ENCODE measurements at regions not wholly inside any gene's neighbourhood (a gene's known extent, or its start where the extent isn't known, plus 50 kb on each side); places are given as distances from the start of the nearest gene placed in this dataset.

GRCh38 chrX:13142891-13143290, 98.5 kb upstream of the FAM9C start:
- POLR2A ChIA-PET: no interaction called here
- DNase-seq (ENCODE audit: extremely low spot score): no peak
- no peak for TF ChIP-seq TARDBP (IDR thresholded peaks at IDR 0.05)
- TF ChIP-seq SUZ12 (IDR thresholded peaks at IDR 0.05): no peak
- TF ChIP-seq CTBP1 (IDR thresholded peaks at IDR 0.05; ENCODE audit: borderline replicate concordance): no peak
- no peak for TF ChIP-seq SP1 (IDR thresholded peaks at IDR 0.05)
- no peak for TF ChIP-seq FOXK2 (IDR thresholded peaks at IDR 0.05)
- TF ChIP-seq ELF4 (IDR thresholded peaks at IDR 0.05): no peak
- TF ChIP-seq, protein P1, sequence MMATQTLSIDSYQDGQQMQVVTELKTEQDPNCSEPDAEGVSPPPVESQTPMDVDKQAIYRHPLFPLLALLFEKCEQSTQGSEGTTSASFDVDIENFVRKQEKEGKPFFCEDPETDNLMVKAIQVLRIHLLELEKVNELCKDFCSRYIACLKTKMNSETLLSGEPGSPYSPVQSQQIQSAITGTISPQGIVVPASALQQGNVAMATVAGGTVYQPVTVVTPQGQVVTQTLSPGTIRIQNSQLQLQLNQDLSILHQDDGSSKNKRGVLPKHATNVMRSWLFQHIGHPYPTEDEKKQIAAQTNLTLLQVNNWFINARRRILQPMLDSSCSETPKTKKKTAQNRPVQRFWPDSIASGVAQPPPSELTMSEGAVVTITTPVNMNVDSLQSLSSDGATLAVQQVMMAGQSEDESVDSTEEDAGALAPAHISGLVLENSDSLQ (IDR thresholded peaks at IDR 0.05): no peak
- TF ChIP-seq LEF1 (IDR thresholded peaks at IDR 0.05; ENCODE audit: borderline replicate concordance): no peak
- TF ChIP-seq BHLHE40 (IDR thresholded peaks at IDR 0.05; ENCODE audit: borderline replicate concordance): no peak
- no peak for TF ChIP-seq L3MBTL2 (conservative IDR thresholded peaks at IDR 0.05)
- TF ChIP-seq HDGF (IDR thresholded peaks at IDR 0.05; ENCODE audit: borderline replicate concordance): no peak
- TF ChIP-seq ZNF384 (IDR thresholded peaks at IDR 0.05): no peak
- CTCF ChIA-PET: no interaction called here

DNA sequence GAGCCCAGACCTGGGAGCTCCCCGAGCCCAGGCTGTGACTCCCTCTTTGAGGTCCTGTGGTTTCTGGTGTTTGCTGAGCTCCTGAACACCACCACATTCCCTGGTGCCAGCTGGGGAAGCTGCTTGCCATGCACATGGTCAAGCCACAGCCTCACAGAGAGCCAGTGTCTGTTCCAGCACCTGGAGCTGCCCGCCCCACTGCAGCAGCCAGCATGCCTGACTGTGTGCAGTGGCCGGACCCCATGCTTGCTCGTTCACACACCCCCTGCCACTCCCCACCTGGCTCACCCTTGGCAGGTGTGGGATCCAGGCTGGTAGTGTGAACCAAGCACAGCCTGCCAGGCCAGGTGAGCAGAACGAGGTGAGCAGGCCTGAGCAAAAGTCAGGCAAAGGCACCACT, 95.6 kb upstream of the FAM9C start:
- ChIA-PET CTCF (no interaction called here), POLR2A (no interaction called here)
- DNase-seq (ENCODE audit: extremely low spot score): no peak
- no peak for TF ChIP-seq ELF4 (IDR thresholded peaks at IDR 0.05)
- no peak for TF ChIP-seq BHLHE40 (IDR thresholded peaks at IDR 0.05; ENCODE audit: borderline replicate concordance)
- no peak for TF ChIP-seq FOXA1 (IDR thresholded peaks at IDR 0.05)
- no peak for TF ChIP-seq FOXK2 (IDR thresholded peaks at IDR 0.05)
- TF ChIP-seq ARNT (IDR thresholded peaks at IDR 0.05): no peak
- TF ChIP-seq SUZ12 (IDR thresholded peaks at IDR 0.05): no peak

GRCh38 chrX:13131396-13132137, 87.1 kb upstream of the FAM9C start:
- no peak for TF ChIP-seq SUZ12 (IDR thresholded peaks at IDR 0.05)
- TF ChIP-seq CTBP1 (IDR thresholded peaks at IDR 0.05; ENCODE audit: borderline replicate concordance): no peak
- no peak for TF ChIP-seq FOXA1 (IDR thresholded peaks at IDR 0.05)
- TF ChIP-seq, protein P1 (IDR thresholded peaks at IDR 0.05): no peak
- no peak for TF ChIP-seq ELF4 (IDR thresholded peaks at IDR 0.05)
- TF ChIP-seq BHLHE40 (IDR thresholded peaks at IDR 0.05; ENCODE audit: borderline replicate concordance): no peak
- no peak for TF ChIP-seq SP1 (IDR thresholded peaks at IDR 0.05)
- no peak for TF ChIP-seq FOXM1 (IDR thresholded peaks at IDR 0.05; ENCODE audit: borderline replicate concordance)
- no peak for TF ChIP-seq TARDBP (IDR thresholded peaks at IDR 0.05)
- no peak for TF ChIP-seq NFRKB (IDR thresholded peaks at IDR 0.05)
- no peak for DNase-seq (ENCODE audit: extremely low spot score)
- CTCF ChIA-PET: no interaction called here
- POLR2A ChIA-PET: no interaction called here

- no peak for DNase-seq (ENCODE audit: extremely low spot score)
- TF ChIP-seq CTBP1 (IDR thresholded peaks at IDR 0.05; ENCODE audit: borderline replicate concordance): no peak
- POLR2A ChIA-PET: no interaction called here
- CTCF ChIA-PET: no interaction called here
These were observed 86.4 kb upstream of the FAM9C start for GRCh38 chrX:13130816-13131215.

- no peak for DNase-seq (ENCODE audit: extremely low spot score)
- POLR2A ChIA-PET: no interaction called here
- CTCF ChIA-PET: no interaction called here
- no peak for TF ChIP-seq BHLHE40 (IDR thresholded peaks at IDR 0.05; ENCODE audit: borderline replicate concordance)
- no peak for TF ChIP-seq LEF1 (IDR thresholded peaks at IDR 0.05; ENCODE audit: borderline replicate concordance)
- no peak for TF ChIP-seq ZNF384 (IDR thresholded peaks at IDR 0.05)
- no peak for TF ChIP-seq FOXA1 (IDR thresholded peaks at IDR 0.05)
- no peak for TF ChIP-seq ELF4 (IDR thresholded peaks at IDR 0.05)
- TF ChIP-seq FOXK2 (IDR thresholded peaks at IDR 0.05): no peak
- TF ChIP-seq SUZ12 (IDR thresholded peaks at IDR 0.05): no peak
- no peak for TF ChIP-seq SP1 (IDR thresholded peaks at IDR 0.05)
- TF ChIP-seq HDGF (IDR thresholded peaks at IDR 0.05; ENCODE audit: borderline replicate concordance): no peak
- TF ChIP-seq L3MBTL2 (conservative IDR thresholded peaks at IDR 0.05): no peak
- TF ChIP-seq CTBP1 (IDR thresholded peaks at IDR 0.05; ENCODE audit: borderline replicate concordance): no peak
- TF ChIP-seq NFRKB (IDR thresholded peaks at IDR 0.05): no peak
- TF ChIP-seq, protein P1 (IDR thresholded peaks at IDR 0.05): no peak
- no peak for TF ChIP-seq FOXM1 (IDR thresholded peaks at IDR 0.05; ENCODE audit: borderline replicate concordance)
- TF ChIP-seq TARDBP (IDR thresholded peaks at IDR 0.05): no peak
These were observed 83.7 kb upstream of the FAM9C start for GRCh38 chrX:13128104-13128503.

DNA sequence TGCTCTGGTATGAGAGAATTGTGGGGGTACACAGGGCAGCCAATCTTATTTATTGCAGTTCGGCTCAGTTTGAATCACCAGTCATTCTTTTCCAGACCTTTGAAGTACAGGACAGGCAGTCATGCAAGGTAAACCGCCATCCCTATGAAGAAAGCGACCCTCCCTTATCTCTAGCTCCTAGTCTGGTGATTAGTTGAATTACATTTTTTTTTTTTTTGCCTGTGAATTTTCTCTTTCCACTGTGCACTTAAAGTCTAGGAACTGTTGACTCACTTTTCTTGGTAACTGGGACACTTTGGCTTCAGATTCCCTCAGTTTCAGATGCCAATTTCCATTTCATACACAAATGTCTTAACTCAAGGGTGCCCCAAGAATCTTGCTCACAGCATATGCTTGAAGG, 82.4 kb upstream of the FAM9C start:
- DNase-seq (ENCODE audit: extremely low spot score): peak; percentile 15
- ChIA-PET POLR2A (no interaction called here), CTCF (interaction anchor here (0.6 kb wide), 1 partner anchor 896 kb away, joined by 4 read pairs; no protein-coding TSS in a partner anchor)
- TF ChIP-seq L3MBTL2 (conservative IDR thresholded peaks at IDR 0.05) (no peak), TARDBP (IDR thresholded peaks at IDR 0.05) (no peak), NFRKB (IDR thresholded peaks at IDR 0.05) (no peak), BHLHE40 (IDR thresholded peaks at IDR 0.05; ENCODE audit: borderline replicate concordance) (no peak), SUZ12 (IDR thresholded peaks at IDR 0.05) (no peak), FOXA1 (IDR thresholded peaks at IDR 0.05) (no peak), FOXK2 (IDR thresholded peaks at IDR 0.05) (no peak), FOXM1 (IDR thresholded peaks at IDR 0.05; ENCODE audit: borderline replicate concordance) (no peak), HDGF (IDR thresholded peaks at IDR 0.05; ENCODE audit: borderline replicate concordance) (no peak), LEF1 (IDR thresholded peaks at IDR 0.05; ENCODE audit: borderline replicate concordance) (no peak), CTBP1 (IDR thresholded peaks at IDR 0.05; ENCODE audit: borderline replicate concordance) (no peak), ARNT (IDR thresholded peaks at IDR 0.05) (no peak), ELF4 (IDR thresholded peaks at IDR 0.05) (no peak), SP1 (IDR thresholded peaks at IDR 0.05) (no peak), ZNF384 (IDR thresholded peaks at IDR 0.05) (no peak)
- TF ChIP-seq, protein P1 (IDR thresholded peaks at IDR 0.05): no peak
